Stimulated activated effector memory CD8-positive, alpha-beta T cell treated with anti-CD3 and anti-CD28 coated beads, Interleukin-12 subunit alpha, Interleukin-12 subunit beta, amount 100 ng/mL, for 72 hours (primary cell): ENCODE measurements at regions not wholly inside any gene's neighbourhood (a gene's known extent, or its start where the extent isn't known, plus 50 kb on each side); places are given as distances from the start of the nearest gene placed in this dataset.

Experiments used
- ATAC-seq: fragments of 150-1000 bp; cut with Tn5 transposase; 2 replicates; pipeline ENCODE4 v1.10.0; 2021
- DNase-seq, 2 donors: peaks; one replicate each; pipeline ENCODE4 v3.0.0; 2021 to 2022; ENCODE audit warnings: low spot score in 2 of 2
- H3K27ac Mint-ChIP-seq: one replicate; pipeline ENCODE4 v1.8.0; 2022; ENCODE audit warnings: mild to moderate bottlenecking, mixed read lengths
- H3K36me3 Mint-ChIP-seq: one replicate; pipeline ENCODE4 v1.8.0; 2022; ENCODE audit warnings: mild to moderate bottlenecking, mixed read lengths
- H3K4me1 Mint-ChIP-seq: one replicate; pipeline ENCODE4 v1.8.0; 2022; ENCODE audit warnings: mixed read lengths
- H3K4me3 Mint-ChIP-seq: one replicate; pipeline ENCODE4 v1.8.0; 2022; ENCODE audit warnings: mild to moderate bottlenecking, mixed read lengths
- H3K9me3 Mint-ChIP-seq: one replicate; pipeline ENCODE4 v1.8.0; 2022; ENCODE audit warnings: mixed read lengths

GRCh38 chr16:59907611-59908010 lies 1173.5 kb upstream of the GOT2 start:
- ATAC-seq: no peak

DNA sequence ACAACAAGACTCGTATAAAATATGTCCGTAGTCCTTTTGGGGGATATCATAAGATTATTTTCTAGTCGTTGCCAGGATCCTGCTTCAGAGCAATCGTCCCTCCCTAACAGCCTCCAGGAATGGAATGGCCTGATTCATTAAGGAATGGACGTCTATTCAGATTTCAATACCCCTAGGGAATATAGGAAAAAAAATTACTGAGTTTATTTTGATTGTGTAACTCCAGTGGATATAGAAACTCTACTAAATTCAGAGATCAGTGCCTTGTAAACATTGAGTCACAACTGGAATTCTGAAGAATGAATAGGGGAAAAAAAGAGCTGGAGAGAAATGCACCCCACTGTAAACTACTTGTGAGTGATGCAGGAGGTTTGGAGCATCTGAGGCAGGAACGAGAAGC lies 1171.5 kb upstream of the GOT2 start:
- Mint-ChIP-seq H3K4me1 (no peaks in the 10 kb centered on the region), H3K4me3 (no peak overlapping the region), H3K9me3 (peaks cover 6% of the 10 kb centered on the region), H3K27ac (no peak overlapping the region), H3K36me3 (no peaks in the 10 kb centered on the region)
- DNase-seq: no peak
- ATAC-seq: no peak

More at GRCh38 chr16:59907611-59908010, 1173.5 kb upstream of the GOT2 start:
- H3K9me3 Mint-ChIP-seq: peaks cover 15% of the 10 kb centered on the region
- no peaks in the 10 kb centered on the region for H3K4me1 Mint-ChIP-seq
- H3K27ac Mint-ChIP-seq: no peak overlapping the region
- H3K4me3 Mint-ChIP-seq: no peak overlapping the region
- H3K36me3 Mint-ChIP-seq: no peaks in the 10 kb centered on the region
- DNase-seq: no peak

- Mint-ChIP-seq H3K4me1 (no peaks in the 10 kb centered on the region), H3K9me3 (peaks cover 6% of the 10 kb centered on the region)
- no peak for ATAC-seq
Measured at GRCh38 chr16:59905131-59905530, 1171.0 kb upstream of the GOT2 start.

GRCh38 chr16:59899940-59900339 lies 1165.8 kb upstream of the GOT2 start:
- no peaks in the 10 kb centered on the region for H3K4me1 Mint-ChIP-seq
- H3K36me3 Mint-ChIP-seq: no peaks in the 10 kb centered on the region
- ATAC-seq (no peak), DNase-seq (no peak)
- peaks cover 7% of the 10 kb centered on the region for H3K9me3 Mint-ChIP-seq
- H3K4me3 Mint-ChIP-seq: no peak overlapping the region
- no peak overlapping the region for H3K27ac Mint-ChIP-seq

More at GRCh38 chr16:59905131-59905530, 1171.0 kb upstream of the GOT2 start:
- no peak for DNase-seq
- no peak overlapping the region for H3K27ac Mint-ChIP-seq
- no peak overlapping the region for H3K4me3 Mint-ChIP-seq
- no peaks in the 10 kb centered on the region for H3K36me3 Mint-ChIP-seq

- H3K27ac Mint-ChIP-seq: no peak overlapping the region
- H3K4me1 Mint-ChIP-seq: no peaks in the 10 kb centered on the region
- DNase-seq (no peak), ATAC-seq (no peak)
- H3K4me3 Mint-ChIP-seq: no peak overlapping the region
- H3K36me3 Mint-ChIP-seq: no peaks in the 10 kb centered on the region
- peaks cover 33% of the 10 kb centered on the region for H3K9me3 Mint-ChIP-seq
Measured at GRCh38 chr16:59892376-59892775, 1158.3 kb upstream of the GOT2 start.

DNA sequence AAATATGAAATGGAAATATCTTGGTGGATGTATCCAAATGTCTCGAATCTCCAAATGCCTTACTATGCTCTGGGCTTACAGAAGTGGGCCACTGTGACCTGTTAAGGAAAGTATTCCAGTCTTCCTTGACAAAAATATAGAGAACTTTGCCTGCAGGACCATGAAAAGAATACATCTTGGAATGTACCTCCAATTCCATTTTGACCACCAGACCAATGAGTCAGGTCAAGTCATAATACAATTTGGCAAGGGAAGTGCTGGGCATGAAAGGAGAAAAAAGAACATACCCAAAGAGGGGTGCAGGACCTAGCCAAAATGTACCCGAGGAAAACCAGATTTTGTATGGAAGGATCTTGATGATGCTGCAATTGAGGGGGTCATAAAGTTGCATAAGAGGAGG lies 1153.7 kb upstream of the GOT2 start:
- no peaks in the 10 kb centered on the region for H3K4me1 Mint-ChIP-seq
- no peak for DNase-seq
- peaks cover 20% of the 10 kb centered on the region for H3K9me3 Mint-ChIP-seq
- no peak for ATAC-seq
- no peaks in the 10 kb centered on the region for H3K36me3 Mint-ChIP-seq
- H3K27ac Mint-ChIP-seq: no peak overlapping the region
- H3K4me3 Mint-ChIP-seq: no peak overlapping the region

DNA sequence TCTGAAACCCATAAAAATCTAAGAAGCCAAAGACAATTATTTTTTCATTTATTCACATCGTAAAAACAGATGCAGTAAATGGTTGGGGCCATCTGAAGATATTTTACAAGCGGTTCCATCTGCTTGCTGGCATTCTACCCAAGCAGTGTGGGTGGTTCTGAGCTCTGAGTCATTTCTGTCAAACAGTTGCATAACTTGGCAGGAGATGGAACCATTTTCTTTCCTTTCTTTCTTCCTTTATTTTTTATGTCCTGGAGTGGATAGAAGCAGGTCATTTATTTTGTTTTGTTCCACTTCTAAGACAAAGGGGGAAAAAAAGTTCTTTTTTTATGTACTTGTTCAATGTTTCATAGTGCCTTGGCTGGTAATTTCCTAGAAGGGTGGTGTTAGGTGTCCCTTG lies 1151.9 kb upstream of the GOT2 start:
- H3K27ac Mint-ChIP-seq: no peak overlapping the region
- no peaks in the 10 kb centered on the region for H3K36me3 Mint-ChIP-seq
- peaks cover 24% of the 10 kb centered on the region for H3K9me3 Mint-ChIP-seq
- H3K4me1 Mint-ChIP-seq: no peaks in the 10 kb centered on the region
- DNase-seq (no peak), ATAC-seq (no peak)
- H3K4me3 Mint-ChIP-seq: no peak overlapping the region

DNA sequence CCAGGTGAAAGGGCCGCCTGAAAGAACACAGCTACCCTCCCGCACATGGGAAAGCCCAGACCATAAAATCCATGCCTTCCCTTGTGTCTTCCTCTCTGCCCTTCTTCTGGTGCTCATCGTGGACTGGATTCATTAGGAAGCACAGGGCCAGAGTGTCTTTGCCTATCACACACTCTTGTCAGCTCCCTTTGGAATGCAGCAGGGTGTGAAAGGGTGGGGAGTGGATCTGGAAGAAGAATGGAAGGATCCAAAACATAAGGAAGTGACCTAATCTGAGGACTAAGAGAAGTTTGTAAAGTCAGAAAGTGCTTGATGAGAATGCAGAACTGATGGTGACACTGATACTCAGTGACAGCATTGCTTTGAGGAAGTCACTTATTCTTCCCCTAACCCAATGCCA lies 1147.3 kb upstream of the GOT2 start:
- DNase-seq (no peak), ATAC-seq (no peak)
- Mint-ChIP-seq H3K4me3 (no peak overlapping the region), H3K36me3 (no peaks in the 10 kb centered on the region), H3K9me3 (peaks cover 14% of the 10 kb centered on the region), H3K27ac (no peak overlapping the region), H3K4me1 (no peaks in the 10 kb centered on the region)

DNA sequence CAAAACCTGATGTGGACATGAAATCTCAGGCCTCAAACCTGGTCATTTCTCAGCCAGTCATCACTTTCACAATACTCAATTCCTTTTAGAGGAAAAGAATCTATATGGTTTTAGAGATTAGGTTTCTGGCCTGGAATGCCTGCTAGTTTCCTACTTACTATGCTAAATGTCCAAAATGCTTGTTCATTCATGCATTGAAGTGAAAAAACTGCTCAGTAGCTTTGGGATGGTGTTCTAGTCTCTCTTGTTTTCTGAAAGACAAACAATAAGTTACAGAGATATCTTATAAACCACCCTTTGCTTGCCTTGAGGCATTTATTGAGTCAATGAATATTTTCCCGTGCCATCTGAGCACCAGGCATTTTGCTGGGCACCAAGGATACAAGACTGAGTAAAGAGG lies 1146.5 kb upstream of the GOT2 start:
- DNase-seq (no peak), ATAC-seq (no peak)
- H3K9me3 Mint-ChIP-seq: peaks cover 18% of the 10 kb centered on the region
- no peaks in the 10 kb centered on the region for H3K4me1 Mint-ChIP-seq
- no peak overlapping the region for H3K27ac Mint-ChIP-seq
- no peaks in the 10 kb centered on the region for H3K36me3 Mint-ChIP-seq
- H3K4me3 Mint-ChIP-seq: no peak overlapping the region

GRCh38 chr16:59878999-59879398 lies 1144.9 kb upstream of the GOT2 start:
- ATAC-seq (no peak), DNase-seq (no peak)
- Mint-ChIP-seq H3K27ac (no peak overlapping the region), H3K4me3 (no peak overlapping the region), H3K36me3 (no peaks in the 10 kb centered on the region), H3K9me3 (peaks cover 22% of the 10 kb centered on the region), H3K4me1 (no peaks in the 10 kb centered on the region)

GRCh38 chr16:59878479-59878878 lies 1144.4 kb upstream of the GOT2 start:
- H3K4me1 Mint-ChIP-seq: no peaks in the 10 kb centered on the region
- H3K36me3 Mint-ChIP-seq: no peaks in the 10 kb centered on the region
- peaks cover 24% of the 10 kb centered on the region for H3K9me3 Mint-ChIP-seq
- no peak for ATAC-seq
- H3K4me3 Mint-ChIP-seq: no peak overlapping the region
- no peak for DNase-seq
- no peak overlapping the region for H3K27ac Mint-ChIP-seq

GRCh38 chr16:59864981-59865666 lies 1131.0 kb upstream of the GOT2 start:
- no peak for DNase-seq
- Mint-ChIP-seq H3K4me1 (no peaks in the 10 kb centered on the region), H3K9me3 (peaks cover 24% of the 10 kb centered on the region), H3K36me3 (no peaks in the 10 kb centered on the region), H3K27ac (no peak overlapping the region), H3K4me3 (no peak overlapping the region)
- ATAC-seq: no peak

DNA sequence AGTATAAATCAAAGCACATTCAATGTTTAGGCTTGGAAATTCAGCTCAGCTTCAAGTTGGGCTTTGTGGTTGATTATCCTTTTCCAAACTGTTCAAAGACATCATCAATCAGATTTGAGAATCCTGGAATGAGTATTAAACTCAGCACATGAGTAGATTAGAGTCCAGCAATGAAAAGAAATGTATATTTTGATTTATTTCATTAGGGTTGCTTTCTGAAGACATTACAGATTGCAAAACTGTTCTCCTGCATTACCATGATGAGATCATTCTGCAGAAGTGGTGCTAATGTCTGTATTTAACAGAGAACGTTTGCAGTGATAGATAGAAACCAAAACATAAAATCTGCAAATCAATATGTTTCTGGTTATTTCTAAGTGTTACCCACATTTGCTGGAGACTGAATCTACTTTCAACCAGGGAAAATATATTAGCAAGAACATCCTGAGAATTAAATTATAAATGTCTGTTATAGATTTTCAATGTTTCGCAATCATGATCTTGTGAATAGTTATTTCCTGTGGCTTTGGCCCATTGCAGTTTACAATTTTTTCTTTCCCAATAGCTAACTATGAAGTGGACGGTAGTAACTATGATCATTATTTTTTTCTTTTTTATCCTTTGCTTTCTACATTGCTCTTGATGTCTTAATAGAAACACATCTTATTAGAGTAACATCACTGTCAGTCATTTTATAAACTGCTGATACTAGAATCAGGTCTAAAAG lies 1125.7 kb upstream of the GOT2 start:
- DNase-seq (no peak), ATAC-seq (no peak)
- Mint-ChIP-seq H3K9me3 (peaks cover 15% of the 10 kb centered on the region), H3K4me1 (no peaks in the 10 kb centered on the region), H3K36me3 (no peaks in the 10 kb centered on the region), H3K27ac (no peak overlapping the region), H3K4me3 (no peak overlapping the region)

GRCh38 chr16:59854846-59855439 lies 1120.8 kb upstream of the GOT2 start:
- H3K4me3 Mint-ChIP-seq: no peak overlapping the region
- ATAC-seq (no peak), DNase-seq (no peak)
- H3K27ac Mint-ChIP-seq: no peak overlapping the region
- no peaks in the 10 kb centered on the region for H3K4me1 Mint-ChIP-seq
- H3K36me3 Mint-ChIP-seq: no peaks in the 10 kb centered on the region
- peaks cover 24% of the 10 kb centered on the region for H3K9me3 Mint-ChIP-seq

- ATAC-seq: no peak
- H3K36me3 Mint-ChIP-seq: no peaks in the 10 kb centered on the region
- no peak for DNase-seq
- H3K9me3 Mint-ChIP-seq: peaks cover 28% of the 10 kb centered on the region
- no peak overlapping the region for H3K27ac Mint-ChIP-seq
- H3K4me3 Mint-ChIP-seq: no peak overlapping the region
- H3K4me1 Mint-ChIP-seq: no peaks in the 10 kb centered on the region
Measured at GRCh38 chr16:59849716-59850115, 1115.6 kb upstream of the GOT2 start.

DNA sequence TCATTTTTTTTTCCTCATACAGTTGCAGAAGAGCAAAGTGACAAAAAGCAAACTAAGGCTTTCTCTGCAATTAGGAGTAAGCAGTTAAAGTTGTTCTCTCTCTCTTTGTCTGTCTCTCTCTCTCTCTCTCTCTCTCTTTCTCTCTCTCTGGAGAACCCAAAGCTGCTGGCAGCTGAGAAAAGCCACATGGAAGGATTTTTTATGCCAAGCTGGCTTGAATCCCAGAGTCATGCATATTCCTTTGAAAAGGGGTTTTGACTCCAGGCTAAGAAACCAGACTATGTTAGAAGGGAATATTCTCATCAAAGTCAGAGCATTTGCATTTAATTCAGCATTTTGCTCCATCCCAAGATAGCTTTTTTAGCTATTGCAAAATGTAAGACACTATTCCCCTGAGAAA lies 1114.2 kb upstream of the GOT2 start:
- Mint-ChIP-seq H3K27ac (no peak overlapping the region), H3K9me3 (peaks cover 31% of the 10 kb centered on the region), H3K4me3 (no peak overlapping the region), H3K4me1 (no peaks in the 10 kb centered on the region), H3K36me3 (no peaks in the 10 kb centered on the region)
- ATAC-seq: no peak
- no peak for DNase-seq
